Vagina (tissue), 2 donors: ENCODE measurements at regions not wholly inside any gene's neighbourhood (a gene's known extent, or its start where the extent isn't known, plus 50 kb on each side); places are given as distances from the start of the nearest gene placed in this dataset.

ENCODE experiments used
- CTCF ChIP-seq, 3 experiments: fragments of 450-650 bp in 2 of 3; fragments of 200-600 bp in 1 of 3; sonication (generic) in 1 of 3; IDR thresholded peaks; one replicate each; pipeline ENCODE4 v1.5.1; 2017 to 2019; ENCODE audit warnings: antibody characterized with exemption in 3 of 3, mild to moderate bottlenecking in 2 of 3, moderate library complexity in 2 of 3
- POLR2A ChIP-seq, 2 donors: fragments of 450-650 bp; IDR thresholded peaks; one replicate each; pipeline ENCODE4 v1.6.1; 2017; ENCODE audit warnings: antibody characterized with exemption in 2 of 2, mild to moderate bottlenecking in 2 of 2, moderate library complexity in 2 of 2
- POLR2AphosphoS5 ChIP-seq, 2 donors: sonication (generic); formaldehyde crosslinking; IDR thresholded peaks; one replicate each; pipeline ENCODE4 v1.9.0; 2017; ENCODE audit warnings: antibody characterized with exemption in 2 of 2, mild to moderate bottlenecking in 2 of 2, low read depth in 1 of 2; ENCODE audit not compliant: insufficient read depth in 1 of 2

- TF ChIP-seq POLR2A (IDR thresholded peaks at IDR 0.05) (no peak), CTCF (IDR thresholded peaks at IDR 0.05) (no peak), POLR2AphosphoS5 (IDR thresholded peaks at IDR 0.05; ENCODE audit: insufficient read depth in 1 of 2, low read depth in 1 of 2) (no peak)
Observed at GRCh38 chr2:7906431-7906830, 775.4 kb upstream of the ID2 start.
